WTC11 (cell line): ENCODE measurements at regions not wholly inside any gene's neighbourhood (a gene's known extent, or its start where the extent isn't known, plus 50 kb on each side); places are given as distances from the start of the nearest gene placed in this dataset.

Source experiments
- ATF2 ChIP-seq: sonication (generic); formaldehyde crosslinking; IDR thresholded peaks from 2 replicates; pipeline ENCODE4 v1.8.1; 2022; ENCODE audit warnings: low read depth, missing genetic modification reagents, borderline replicate concordance
- CBFB ChIP-seq: sonication (generic); formaldehyde crosslinking; IDR thresholded peaks from 2 replicates; pipeline ENCODE4 v1.8.1; 2022; ENCODE audit warnings: mild to moderate bottlenecking, low read depth, missing genetic modification reagents
- CTCF ChIP-seq: fragments of 200-600 bp; IDR thresholded peaks from 2 replicates; pipeline ENCODE4 v1.8.0; 2022; ENCODE audit warnings: antibody characterized with exemption
- ELF4 ChIP-seq: sonication (generic); formaldehyde crosslinking; IDR thresholded peaks from 2 replicates; pipeline ENCODE4 v1.8.1; 2022; ENCODE audit warnings: low read depth, mild to moderate bottlenecking, moderate library complexity, missing genetic modification reagents
- FOXJ3 ChIP-seq: sonication (generic); formaldehyde crosslinking; IDR thresholded peaks from 2 replicates; pipeline ENCODE4 v1.9.0; 2021; ENCODE audit warnings: missing genetic modification reagents, mild to moderate bottlenecking, borderline replicate concordance
- MAX ChIP-seq: sonication (generic); formaldehyde crosslinking; IDR thresholded peaks from 2 replicates; pipeline ENCODE4 v1.8.0; 2022; ENCODE audit warnings: mild to moderate bottlenecking, missing genetic modification reagents
- SMAD3 ChIP-seq: sonication (generic); formaldehyde crosslinking; IDR thresholded peaks from 2 replicates; pipeline ENCODE4 v1.8.0; 2022; ENCODE audit warnings: missing genetic modification reagents, mild to moderate bottlenecking, borderline replicate concordance
- ZBTB43 ChIP-seq: sonication (generic); formaldehyde crosslinking; IDR thresholded peaks from 2 replicates; pipeline ENCODE4 v1.8.1; 2023; ENCODE audit warnings: mild to moderate bottlenecking, missing genetic modification reagents
- ZNF138 ChIP-seq: sonication (generic); formaldehyde crosslinking; conservative IDR thresholded peaks from 2 replicates; pipeline ENCODE4 v1.8.1; 2022; ENCODE audit warnings: mild to moderate bottlenecking, moderate library complexity, missing genetic modification reagents

- TF ChIP-seq CTCF, result no peak
- TF ChIP-seq FOXJ3 (CRISPR knock-in tag), result no peak
- no peak for TF ChIP-seq ELF4 (CRISPR knock-in tag)
- no peak for TF ChIP-seq ATF2
- TF ChIP-seq MAX (CRISPR knock-in tag), result no peak
- TF ChIP-seq CBFB (CRISPR knock-in tag), result no peak
- TF ChIP-seq ZBTB43 (CRISPR knock-in tag), result no peak
- TF ChIP-seq ZNF138 (CRISPR knock-in tag), result no peak
- TF ChIP-seq SMAD3, result no peak
Measured at GRCh38 chr1:3975903-3976630, 76.0 kb upstream of the C1orf174 start.
